Suprapubic skin (tissue), 4 donors: ENCODE measurements at regions not wholly inside any gene's neighbourhood (a gene's known extent, or its start where the extent isn't known, plus 50 kb on each side); places are given as distances from the start of the nearest gene placed in this dataset.

Experiments used
- CTCF ChIP-seq, 2 donors: fragments of 200-600 bp in 1 of 2; fragments of 450-650 bp in 1 of 2; sonication (generic) in 1 of 2; IDR thresholded peaks; one replicate each; pipeline ENCODE4 v1.5.1; 2016 to 2019; ENCODE audit warnings: antibody characterized with exemption in 2 of 2, mild to moderate bottlenecking in 1 of 2, moderate library complexity in 1 of 2
- EP300 ChIP-seq: sonication (generic); formaldehyde crosslinking; IDR thresholded peaks from one replicate; pipeline ENCODE4 v1.6.1; 2017; ENCODE audit warnings: antibody characterized with exemption
- POLR2AphosphoS5 ChIP-seq, 3 donors: sonication (generic); formaldehyde crosslinking; IDR thresholded peaks; one replicate each; pipeline ENCODE4 v1.6.1; 2017; ENCODE audit warnings: antibody characterized with exemption in 3 of 3

GRCh38 chr6:137387096-137387764 lies 107.0 kb downstream of the OLIG3 start:
- TF ChIP-seq EP300 (no peak), CTCF (IDR thresholded peaks at IDR 0.05) (no peak), POLR2AphosphoS5 (IDR thresholded peaks at IDR 0.05) (no peak)
